Lung microvascular endothelial cell (primary cell): ENCODE measurements at regions not wholly inside any gene's neighbourhood (a gene's known extent, or its start where the extent isn't known, plus 50 kb on each side); places are given as distances from the start of the nearest gene placed in this dataset.

ENCODE experiments used
- DNase-seq, 2 donors: peaks; one replicate each; pipeline versions ENCODE4 v3.0.0 to v3.0.0-alpha.2; 2010; ENCODE audit warnings: low read depth in 2 of 2

GRCh38 chr4:96767815-96768480, 928.1 kb downstream of the PDHA2 start:
- no peak for DNase-seq

GRCh38 chr4:96775501-96775900, 935.6 kb downstream of the PDHA2 start:
- no peak for DNase-seq

- DNase-seq = no peak
These were observed 937.1 kb downstream of the PDHA2 start for GRCh38 chr4:96776920-96777527.

- no peak for DNase-seq
These were observed 944.4 kb downstream of the PDHA2 start for GRCh38 chr4:96784336-96784735.

- no peak for DNase-seq
These were observed 946.4 kb downstream of the PDHA2 start for GRCh38 chr4:96786306-96786705.

- DNase-seq = no peak
These were observed 947.9 kb downstream of the PDHA2 start for GRCh38 chr4:96787766-96788165.

- no peak for DNase-seq
These were observed 969.7 kb downstream of the PDHA2 start for GRCh38 chr4:96809563-96809962.

GRCh38 chr4:96827086-96827485, 987.2 kb downstream of the PDHA2 start:
- DNase-seq = no peak

- DNase-seq = no peak
These were observed 993.9 kb downstream of the PDHA2 start for GRCh38 chr4:96833831-96834230.

- no peak for DNase-seq
These were observed 996.1 kb downstream of the PDHA2 start for GRCh38 chr4:96835991-96836390.

- DNase-seq = no peak
These were observed 999.5 kb downstream of the PDHA2 start for GRCh38 chr4:96839441-96839840.

- no peak for DNase-seq
These were observed 1001.9 kb downstream of the PDHA2 start for GRCh38 chr4:96841801-96842200.

- DNase-seq = no peak
These were observed 1005.1 kb downstream of the PDHA2 start for GRCh38 chr4:96844858-96845490.

GRCh38 chr4:96845819-96846218, 1005.9 kb downstream of the PDHA2 start:
- no peak for DNase-seq

GRCh38 chr4:96874657-96875056, 1034.8 kb downstream of the PDHA2 start:
- no peak for DNase-seq

GRCh38 chr4:96879527-96879926, 1039.6 kb downstream of the PDHA2 start:
- no peak for DNase-seq

GRCh38 chr4:96887857-96888256, 1048.0 kb downstream of the PDHA2 start:
- DNase-seq = no peak

- DNase-seq = no peak
These were observed 1054.7 kb downstream of the PDHA2 start for GRCh38 chr4:96894621-96895020.

GRCh38 chr4:96895826-96896225, 1055.9 kb downstream of the PDHA2 start:
- DNase-seq = no peak

GRCh38 chr4:96912716-96913115, 1072.8 kb downstream of the PDHA2 start:
- DNase-seq = no peak

- DNase-seq = no peak
These were observed 1073.7 kb downstream of the PDHA2 start for GRCh38 chr4:96913441-96914080.

GRCh38 chr4:96916711-96917110, 1076.8 kb downstream of the PDHA2 start:
- DNase-seq = no peak

GRCh38 chr4:96936886-96937285, 1097.0 kb downstream of the PDHA2 start:
- DNase-seq = no peak
